HT1080 (cell line): ENCODE measurements at regions not wholly inside any gene's neighbourhood (a gene's known extent, or its start where the extent isn't known, plus 50 kb on each side); places are given as distances from the start of the nearest gene placed in this dataset.
"Not testable (repeated sequence)": the region's sequence is repeated elsewhere in the genome, so short reads cannot be mapped to it uniquely, and the experiment has no call there.

Source experiments
- DNase-seq: peaks from one replicate; pipeline ENCODE4 v3.0.0-alpha.2; 2015; ENCODE audit warnings: low read depth

GRCh38 chr2:118614841-118615271, 232.6 kb downstream of the EN1 start:
- DNase-seq, result no peak

- DNase-seq, result no peak
Measured at GRCh38 chr2:118613737-118614136, 233.7 kb downstream of the EN1 start.

- DNase-seq, result no peak
Measured at GRCh38 chr2:118611691-118612090, 235.8 kb downstream of the EN1 start.

GRCh38 chr2:118609138-118609537, 238.3 kb downstream of the EN1 start:
- no peak for DNase-seq

- no peak for DNase-seq
Measured at GRCh38 chr2:118607641-118608040, 239.8 kb downstream of the EN1 start.

GRCh38 chr2:118604811-118605210, 242.6 kb downstream of the EN1 start:
- DNase-seq, result no peak

- DNase-seq, result no peak
Measured at GRCh38 chr2:118604371-118604770, 243.1 kb downstream of the EN1 start.

GRCh38 chr2:118599141-118599540, 248.3 kb downstream of the EN1 start:
- no peak for DNase-seq

GRCh38 chr2:118596620-118597019, 250.8 kb downstream of the EN1 start:
- DNase-seq, result no peak

- DNase-seq, result no peak
Measured at GRCh38 chr2:118593257-118593656, 254.2 kb downstream of the EN1 start.

- DNase-seq, result no peak
Measured at GRCh38 chr2:118591223-118591622, 256.2 kb downstream of the EN1 start.

- DNase-seq, result no peak
Measured at GRCh38 chr2:118589721-118590120, 257.7 kb downstream of the EN1 start.

GRCh38 chr2:118588850-118589249, 258.6 kb downstream of the EN1 start:
- DNase-seq, result no peak

- DNase-seq, result no peak
Measured at GRCh38 chr2:118586312-118586711, 261.1 kb downstream of the EN1 start.

- DNase-seq, result no peak
Measured at GRCh38 chr2:118584877-118585276, 262.6 kb downstream of the EN1 start.

- DNase-seq, result no peak
Measured at GRCh38 chr2:118584062-118584749, 263.2 kb downstream of the EN1 start.

GRCh38 chr2:118582058-118582457, 265.4 kb downstream of the EN1 start:
- no peak for DNase-seq

- DNase-seq, result peak; percentile 26
Measured at GRCh38 chr2:118580651-118581050, 266.8 kb downstream of the EN1 start.

GRCh38 chr2:118580107-118580506, 267.3 kb downstream of the EN1 start:
- no peak for DNase-seq

- no peak for DNase-seq
Measured at GRCh38 chr2:118577202-118577601, 270.2 kb downstream of the EN1 start.

- DNase-seq, result no peak
Measured at GRCh38 chr2:118576109-118576855, 271.2 kb downstream of the EN1 start.

- DNase-seq, result not testable (repeated sequence)
Measured at GRCh38 chr2:118572380-118572779, 275.1 kb downstream of the EN1 start.
